ENCODE measurements at regions not wholly inside any gene's neighbourhood (a gene's known extent, or its start where the extent isn't known, plus 50 kb on each side); places are given as distances from the start of the nearest gene placed in this dataset.

DNA sequence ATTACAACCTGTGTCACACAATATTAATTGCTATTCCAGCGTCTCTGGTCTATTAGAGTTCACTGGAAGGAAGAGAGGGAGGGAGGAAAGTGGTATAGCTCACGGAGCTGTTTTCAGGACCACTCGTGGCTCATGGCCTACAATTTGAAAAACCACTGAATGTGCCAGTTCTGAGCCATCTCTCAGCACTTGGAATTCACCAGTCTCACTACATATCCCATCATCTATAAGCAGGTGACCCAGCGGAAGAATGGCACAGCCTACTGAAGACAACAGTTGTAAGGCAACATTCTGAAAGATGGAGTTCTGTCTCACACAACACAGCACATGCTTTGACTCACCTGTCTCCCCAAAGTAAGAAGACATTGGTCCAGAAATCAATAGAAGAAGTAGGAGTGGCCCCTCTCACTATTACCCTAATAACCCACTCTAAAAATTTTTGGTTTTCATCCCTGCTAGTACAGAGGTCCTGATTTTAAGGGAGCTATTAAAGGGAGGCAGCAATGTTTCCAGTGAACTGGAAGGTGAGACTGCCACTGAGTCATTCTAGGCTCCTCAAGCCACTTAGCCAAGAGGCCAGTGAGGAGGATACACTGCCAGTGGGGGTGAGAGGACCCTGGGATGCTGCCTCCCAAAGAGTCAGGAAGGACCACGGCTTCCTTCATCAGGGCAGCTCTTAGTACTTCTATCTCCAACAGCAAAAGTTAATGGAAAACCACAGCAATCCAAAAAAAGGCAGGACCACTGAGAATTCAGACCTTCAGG lies 50.0 kb upstream of the DOCK9 start:
- DNase-seq = no peak

DNA sequence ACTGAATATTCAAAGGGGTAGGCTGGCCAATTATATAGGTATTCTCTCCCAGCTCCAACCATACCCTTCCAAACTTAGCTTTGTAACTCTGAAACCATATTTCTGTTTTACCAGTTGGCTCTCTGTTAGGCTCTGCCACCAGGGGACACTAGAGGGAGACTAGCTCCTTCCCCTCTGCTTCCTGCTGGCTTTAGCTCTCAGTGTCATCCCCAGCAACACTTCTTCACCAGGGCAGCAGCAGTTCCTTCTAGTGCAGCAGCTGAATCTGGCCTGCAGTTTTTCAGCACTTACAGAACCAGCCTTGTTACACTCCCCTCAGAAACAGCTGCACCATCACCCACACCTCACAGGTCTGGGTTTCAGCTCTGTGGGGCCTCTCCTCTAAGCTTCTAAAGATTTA lies 51.0 kb upstream of the DOCK9 start:
- DNase-seq = peak; percentile 11

DNA sequence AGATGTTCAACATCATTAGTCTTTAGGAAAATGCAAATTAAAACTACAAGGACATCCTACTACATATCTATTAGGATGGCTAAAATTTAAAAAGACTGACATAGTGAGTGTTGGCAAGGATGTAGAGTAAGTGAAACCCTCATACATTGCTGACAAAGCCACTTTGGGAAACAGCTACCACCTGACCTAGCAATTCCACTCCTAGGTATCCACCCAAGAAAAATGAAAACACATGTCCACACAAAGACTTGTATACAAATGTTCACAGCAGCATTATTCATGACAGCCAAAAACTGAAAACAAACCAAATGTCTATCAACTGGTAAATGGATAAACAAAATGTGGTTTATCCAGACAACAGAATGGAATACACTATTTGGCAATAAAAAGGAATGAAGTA lies 51.7 kb upstream of the DOCK9 start:
- DNase-seq = no peak

DNA sequence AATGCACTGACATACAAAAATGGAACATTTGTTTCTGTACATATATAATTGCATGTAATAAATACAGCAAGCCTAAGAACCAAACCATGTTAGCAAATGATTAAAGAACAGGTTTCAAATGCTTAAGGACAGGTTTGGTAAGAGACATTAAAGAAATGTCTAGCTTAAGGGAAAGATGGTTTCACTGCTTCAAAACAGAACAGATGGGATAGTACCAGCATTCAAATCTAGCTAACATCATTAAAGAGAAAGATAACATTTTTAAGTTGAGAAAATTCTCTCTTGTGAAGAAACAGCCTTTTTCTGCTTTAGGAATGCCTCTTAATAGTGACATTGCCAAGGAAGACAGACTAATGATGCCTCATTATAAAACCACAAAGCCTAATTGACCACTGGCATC lies 52.5 kb upstream of the DOCK9 start:
- DNase-seq = no peak

DNA sequence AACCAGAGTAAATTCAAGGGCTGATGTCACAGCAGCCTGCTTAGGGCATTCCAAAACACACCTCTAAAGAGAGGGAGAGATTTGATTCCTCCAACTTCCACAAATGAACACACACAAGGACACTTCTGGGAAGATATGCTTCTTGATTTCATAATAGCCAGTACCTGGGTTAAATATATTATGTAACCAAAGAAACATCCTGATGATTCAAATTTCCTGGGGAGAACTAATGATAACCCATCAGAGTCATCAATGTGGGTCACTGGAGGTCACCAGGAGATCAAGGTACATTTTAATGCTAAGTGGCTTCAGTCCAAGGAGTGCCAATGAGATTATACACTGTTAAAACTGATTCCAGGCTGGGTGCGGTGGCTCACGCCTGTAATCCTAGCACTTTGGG lies 54.0 kb upstream of the DOCK9 start:
- DNase-seq = no peak

DNA sequence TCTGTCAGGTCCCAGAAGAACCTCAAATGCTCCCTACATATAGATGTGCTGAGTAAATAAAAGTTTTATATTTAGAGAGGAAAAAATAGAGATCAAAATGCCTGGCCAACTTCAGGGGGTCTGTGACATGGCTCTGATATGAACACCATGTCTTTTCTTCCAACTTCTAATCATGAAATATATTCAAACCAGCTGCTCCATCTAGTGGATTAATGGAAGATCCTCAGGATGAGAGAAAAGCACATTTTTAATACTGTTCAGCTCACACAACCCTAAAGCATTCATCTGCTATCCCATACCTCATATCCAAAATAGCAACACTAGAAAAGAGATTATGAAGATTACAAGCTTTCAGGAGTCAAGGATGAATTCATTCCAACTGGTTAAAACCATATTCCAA lies 56.0 kb upstream of the DOCK9 start:
- DNase-seq = no peak

DNA sequence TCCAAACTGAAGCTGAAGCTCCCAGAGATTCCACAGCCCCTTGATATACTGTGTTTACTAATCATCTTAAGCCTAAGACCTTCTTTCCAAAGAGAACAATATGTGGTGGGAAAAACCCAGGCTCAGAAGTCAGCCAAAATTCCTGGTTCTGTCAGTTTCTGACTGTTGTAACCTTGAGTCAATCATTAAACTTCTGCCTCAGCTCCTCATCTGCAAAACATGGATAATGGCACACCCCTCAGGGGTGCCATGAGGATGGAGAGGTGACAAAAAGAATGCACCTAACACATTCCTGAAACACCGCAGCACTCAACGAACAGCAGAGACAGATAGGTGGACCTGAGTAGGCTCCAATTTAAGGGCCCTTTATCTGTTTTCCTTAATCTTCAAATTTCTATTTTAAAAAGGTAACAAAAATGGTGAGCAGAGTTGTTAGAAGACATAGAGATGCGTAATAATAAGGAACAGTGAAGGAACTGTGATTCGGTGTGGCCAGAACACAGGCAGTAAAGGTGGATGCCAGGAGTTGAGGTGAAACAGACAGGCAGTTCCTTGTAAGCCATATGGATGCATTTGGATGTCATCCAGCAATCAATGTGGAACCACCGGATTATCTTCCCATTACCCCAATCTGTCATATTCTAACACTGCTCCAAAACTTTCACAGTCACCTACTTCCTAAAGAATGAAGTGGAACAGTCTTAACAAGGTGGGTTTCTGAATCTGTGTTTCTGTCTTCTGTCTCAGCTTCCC lies 56.6 kb upstream of the DOCK9 start:
- no peak for DNase-seq

DNA sequence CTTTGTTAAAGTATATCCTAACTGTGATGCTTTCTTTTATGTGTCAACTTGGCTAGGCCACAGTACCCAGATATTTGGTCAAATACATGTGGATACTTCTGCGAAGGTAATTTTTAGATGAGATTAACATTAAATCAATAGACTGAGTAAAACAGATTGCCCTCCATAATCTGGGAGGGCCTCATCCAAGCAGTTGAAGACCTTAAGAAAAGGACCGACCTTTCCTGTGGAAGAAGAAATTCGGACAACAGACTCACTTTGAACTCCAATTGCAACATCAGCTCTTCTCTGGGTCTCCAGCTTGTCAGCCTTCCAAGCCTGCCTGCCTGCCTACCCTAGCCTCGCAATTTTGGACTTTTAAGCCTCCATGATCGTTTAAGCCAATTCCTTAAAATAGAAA lies 57.9 kb upstream of the DOCK9 start:
- DNase-seq = no peak

DNA sequence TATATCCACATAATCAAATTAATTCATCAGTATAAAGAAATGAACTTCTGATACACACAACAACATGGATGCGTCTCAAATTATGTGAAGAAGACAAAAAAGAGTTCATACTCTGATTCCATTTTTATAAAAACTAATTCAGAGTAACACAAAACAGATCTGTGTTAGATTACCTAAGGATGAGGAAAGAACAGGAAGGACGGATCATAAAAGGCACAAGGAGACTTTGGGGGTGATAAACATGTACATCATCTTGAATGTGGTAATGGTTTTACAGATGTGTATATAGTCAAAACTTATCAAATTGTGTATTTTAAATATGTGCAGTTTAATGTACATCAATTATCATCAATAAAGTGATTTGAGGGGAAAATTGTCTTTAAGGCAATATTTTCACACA lies 59.9 kb upstream of the DOCK9 start:
- no peak for DNase-seq

DNA sequence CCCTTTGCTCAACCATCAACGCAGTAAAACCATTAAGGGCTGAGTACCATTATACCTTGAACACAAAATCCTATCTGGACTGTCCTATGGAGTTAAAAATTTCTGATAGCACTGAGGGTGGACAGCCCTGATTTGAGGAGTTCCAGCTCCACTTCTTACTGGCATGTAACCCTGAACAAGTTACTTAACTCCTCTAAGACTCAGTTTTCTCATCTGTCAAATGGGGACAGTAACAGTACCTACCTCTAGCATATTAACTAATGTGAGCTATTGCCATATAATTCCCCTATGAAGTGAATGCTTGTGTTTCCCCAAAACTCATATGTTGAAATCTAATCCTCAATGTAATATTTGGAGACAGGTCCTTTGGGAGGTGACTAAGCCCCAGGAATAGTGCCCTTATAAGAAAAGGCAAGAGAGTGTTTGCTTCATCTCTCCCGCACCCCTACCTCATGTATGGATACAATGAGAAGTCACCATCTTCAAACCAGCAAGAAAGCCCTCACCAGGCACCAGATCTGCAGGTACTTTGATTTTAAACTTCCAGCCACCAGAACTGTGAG lies 61.9 kb upstream of the DOCK9 start:
- no peak for DNase-seq

DNA sequence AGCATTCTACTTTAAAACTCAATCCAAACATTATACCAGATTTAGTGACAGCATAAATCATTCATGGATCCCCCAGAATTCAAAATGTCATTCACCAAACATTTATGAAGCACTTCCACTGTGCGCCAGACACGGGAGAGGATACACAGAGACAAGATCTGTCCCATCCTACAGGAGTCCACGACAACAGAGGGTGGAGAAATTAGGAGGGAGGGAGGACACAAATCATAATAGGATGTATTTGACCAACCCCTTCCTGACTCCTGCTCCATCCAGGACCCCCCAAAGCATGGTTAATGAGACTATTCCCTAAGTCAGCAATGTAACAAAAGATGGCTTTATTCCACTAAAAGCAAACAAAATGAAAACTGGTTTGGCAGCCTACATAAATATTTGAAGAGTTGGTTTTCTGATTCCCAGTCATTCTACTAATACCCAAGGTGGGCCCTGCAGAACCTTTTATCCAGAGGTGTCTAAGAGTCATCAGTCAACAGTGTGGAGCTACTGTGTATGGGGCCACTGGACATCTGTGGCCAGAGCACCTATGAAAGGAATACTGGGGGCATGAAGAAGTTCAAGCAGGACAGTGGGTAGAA lies 62.8 kb upstream of the DOCK9 start:
- DNase-seq = no peak

DNA sequence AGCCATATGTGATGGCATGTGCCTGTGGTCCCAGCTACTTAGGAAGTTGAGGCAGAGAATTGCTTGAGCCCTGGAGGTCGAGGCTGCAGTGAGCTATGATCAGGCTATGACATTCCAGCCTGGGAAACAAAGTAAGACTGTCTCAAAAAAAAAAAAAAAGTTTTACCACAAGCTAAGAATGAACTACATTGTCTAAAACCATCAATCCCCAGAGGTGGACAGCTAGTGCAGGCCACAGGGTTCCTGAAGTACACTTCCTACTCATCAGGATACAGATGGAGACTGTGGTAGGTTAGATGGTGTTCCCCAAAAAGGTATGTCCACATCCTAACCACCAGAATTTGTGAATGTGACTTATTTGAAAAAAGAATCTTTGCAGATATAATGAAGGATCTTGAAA lies 63.5 kb upstream of the DOCK9 start:
- DNase-seq = no peak

DNA sequence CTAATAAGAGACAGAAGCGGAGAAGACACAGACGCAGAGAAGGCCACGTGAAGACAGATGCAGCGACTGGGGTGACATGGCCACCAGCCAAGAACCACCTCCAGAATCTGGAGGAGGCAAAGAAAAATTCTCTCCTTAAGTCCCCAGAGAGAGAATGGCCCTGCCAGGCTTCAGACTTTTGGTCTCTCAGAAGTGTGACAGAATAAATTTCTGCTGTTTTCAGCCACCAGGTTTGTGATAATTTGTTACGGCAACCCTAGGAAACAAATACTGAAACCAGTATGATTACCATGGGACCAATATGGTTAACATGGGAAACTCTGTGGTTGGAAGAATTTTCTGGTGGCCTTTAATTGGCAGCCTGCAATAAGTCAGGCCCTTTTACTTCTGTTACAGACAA lies 63.9 kb upstream of the DOCK9 start:
- DNase-seq = peak; percentile 7

DNA sequence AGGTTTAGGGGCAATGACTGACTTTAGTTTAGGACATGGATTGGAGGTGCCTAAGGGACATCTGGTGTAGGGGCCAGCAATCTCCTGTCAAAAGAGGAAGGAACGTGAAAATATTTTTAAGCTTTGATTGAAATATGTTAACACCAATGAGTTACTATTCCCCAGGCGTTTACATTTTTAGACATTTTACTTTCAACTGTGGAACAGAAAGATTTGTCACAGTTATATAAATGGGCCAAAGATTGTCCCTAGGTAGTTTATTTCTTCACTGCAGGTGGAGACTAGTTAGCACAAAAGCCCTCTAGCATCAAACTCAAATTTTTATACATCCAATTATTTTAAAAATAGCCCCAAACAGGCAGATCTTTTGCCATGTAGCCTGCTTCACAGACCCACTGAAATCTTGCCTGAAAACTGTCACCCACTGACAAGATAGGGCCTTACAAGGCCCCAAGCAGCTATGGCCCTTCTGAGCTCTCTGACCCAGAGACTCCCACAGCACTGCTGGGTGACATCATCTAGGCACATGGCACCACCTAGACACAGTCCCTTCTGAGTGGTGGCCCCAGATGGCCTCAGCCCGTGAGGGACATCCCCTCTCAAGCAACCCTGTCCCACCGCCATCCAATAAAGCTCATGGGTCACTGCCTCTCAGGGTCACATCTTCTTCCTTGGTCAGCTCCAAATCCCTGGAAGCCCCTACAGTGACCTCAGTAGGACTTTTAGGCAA lies 64.8 kb upstream of the DOCK9 start:
- no peak for DNase-seq

DNA sequence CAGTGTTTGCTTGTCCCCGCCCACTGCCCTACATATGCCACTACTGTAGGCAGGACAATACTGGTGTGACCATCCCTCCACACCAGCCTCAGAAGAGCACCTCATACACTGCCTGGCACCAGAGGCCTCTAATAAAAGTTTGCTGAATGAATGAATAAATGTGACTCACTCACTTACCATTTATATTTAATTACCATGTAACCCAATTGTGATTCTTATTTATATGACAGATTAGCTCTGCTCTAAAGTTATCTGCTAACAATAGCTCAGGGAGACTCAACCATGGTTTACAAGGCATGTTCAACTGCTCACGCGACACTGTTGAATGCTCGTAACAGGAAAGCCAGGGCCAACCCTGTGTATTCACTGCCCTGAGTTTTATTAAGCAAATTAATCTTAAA lies 66.0 kb upstream of the DOCK9 start:
- DNase-seq = no peak

DNA sequence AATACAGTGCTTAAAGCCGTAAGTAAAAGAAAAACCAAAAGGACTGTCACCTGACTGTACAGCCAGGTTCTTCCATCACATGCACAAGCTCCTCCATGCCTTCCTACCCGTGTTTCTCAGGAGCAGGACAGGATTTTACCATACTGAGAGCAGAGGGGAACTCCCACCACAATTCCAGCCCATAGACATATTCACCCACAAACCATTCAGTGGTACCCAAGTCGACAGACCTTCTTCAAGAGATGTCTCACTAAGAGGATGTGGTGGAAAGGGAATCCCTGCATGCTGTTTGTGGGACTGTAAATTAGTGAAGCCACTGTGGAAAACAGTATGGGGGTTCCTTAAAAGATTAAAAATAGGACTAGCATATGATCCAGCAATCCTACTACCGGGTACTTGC lies 66.9 kb upstream of the DOCK9 start:
- DNase-seq = no peak

DNA sequence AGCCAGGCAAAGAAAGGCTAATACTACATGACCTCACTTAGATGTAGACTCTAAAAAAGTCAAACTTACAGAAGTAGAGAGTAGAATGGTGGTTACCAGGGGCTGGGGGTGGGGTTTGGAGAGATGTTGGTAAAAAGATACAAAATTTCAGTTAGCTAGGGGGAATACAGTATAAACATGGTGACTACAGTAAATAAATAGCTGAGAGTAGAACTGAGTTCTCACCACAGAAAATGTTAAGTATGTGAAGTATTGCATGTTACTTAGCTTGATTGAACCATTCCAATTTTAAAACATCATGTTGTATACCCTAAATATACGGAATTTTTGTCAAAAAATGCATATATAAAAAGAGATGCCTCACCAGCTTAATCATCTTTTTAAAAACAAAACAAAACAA lies 67.5 kb upstream of the DOCK9 start:
- DNase-seq = no peak

DNA sequence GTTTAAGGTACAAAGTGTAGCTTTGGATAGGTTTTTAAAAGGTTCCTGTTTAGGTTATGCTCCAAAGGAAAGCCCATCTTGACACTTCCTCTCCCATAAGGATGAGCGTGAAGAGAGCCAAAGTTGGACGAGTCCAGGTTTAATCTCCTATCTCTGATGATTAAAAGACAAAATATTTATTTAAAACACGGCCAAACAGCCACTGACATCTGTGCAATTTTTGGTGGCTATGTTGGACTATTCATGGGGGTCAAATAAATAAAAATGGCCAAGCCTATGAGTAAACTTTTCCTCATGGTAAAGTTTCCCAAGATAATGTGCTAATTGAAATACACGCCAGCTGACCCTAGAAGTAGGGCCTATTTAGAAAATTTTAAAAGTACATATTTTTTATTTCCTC lies 69.0 kb upstream of the DOCK9 start:
- DNase-seq = no peak

DNA sequence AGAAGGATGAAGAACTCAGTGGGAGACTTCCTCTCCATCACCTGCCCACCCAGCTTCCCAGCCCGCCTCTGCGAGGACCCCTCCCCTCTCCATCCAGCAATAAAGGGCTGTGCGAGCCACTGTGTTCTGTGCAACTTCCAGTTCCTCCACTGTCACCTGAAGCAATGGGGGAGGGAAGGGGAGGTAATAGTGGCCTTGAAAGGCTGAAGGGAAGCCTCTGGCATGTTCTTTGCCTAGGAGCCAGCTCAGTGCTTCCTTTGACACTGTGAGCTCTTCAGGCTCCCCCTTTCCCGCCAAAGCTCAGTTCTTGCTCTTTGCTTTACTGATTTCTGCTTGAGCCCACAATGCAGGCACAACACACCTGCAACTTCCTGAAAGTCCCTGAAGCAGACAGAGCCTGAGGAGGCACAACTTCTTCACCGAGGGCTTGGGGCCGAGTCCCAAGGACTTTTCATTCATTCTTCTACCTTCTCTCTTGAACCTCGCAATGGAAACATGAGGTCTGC lies 73.2 kb upstream of the DOCK9 start:
- DNase-seq = no peak

DNA sequence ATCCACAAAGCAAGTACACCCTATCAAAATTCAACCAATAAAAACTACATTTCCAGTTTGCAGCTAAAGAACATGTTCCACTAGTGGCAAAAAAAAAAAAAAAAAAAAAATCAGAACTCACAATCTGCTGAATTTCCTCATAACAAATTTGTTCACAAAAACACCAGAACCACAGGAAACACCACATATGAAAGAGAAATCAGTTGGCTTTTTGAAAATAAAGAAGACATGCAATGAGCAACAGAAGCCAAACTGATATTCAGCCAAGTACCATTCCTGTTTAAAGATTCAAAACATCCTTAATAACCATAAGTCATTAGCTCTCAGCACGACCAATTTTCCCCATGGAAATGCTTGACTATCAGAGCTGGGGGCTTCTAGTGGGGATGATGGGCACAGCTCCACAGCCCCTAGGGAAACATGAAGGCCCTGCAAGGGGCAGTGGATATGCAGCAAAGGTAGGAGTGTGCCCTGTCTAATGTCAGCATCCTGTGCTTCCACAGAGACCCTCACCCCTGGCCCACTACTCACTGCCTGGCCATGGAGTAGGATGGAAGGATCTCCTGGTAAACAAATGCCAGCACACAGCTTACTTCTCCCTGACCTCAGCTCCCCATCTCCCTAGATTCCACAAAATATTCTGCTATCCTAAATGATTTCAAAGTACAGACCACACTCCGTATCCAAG lies 74.0 kb upstream of the DOCK9 start:
- no peak for DNase-seq

DNA sequence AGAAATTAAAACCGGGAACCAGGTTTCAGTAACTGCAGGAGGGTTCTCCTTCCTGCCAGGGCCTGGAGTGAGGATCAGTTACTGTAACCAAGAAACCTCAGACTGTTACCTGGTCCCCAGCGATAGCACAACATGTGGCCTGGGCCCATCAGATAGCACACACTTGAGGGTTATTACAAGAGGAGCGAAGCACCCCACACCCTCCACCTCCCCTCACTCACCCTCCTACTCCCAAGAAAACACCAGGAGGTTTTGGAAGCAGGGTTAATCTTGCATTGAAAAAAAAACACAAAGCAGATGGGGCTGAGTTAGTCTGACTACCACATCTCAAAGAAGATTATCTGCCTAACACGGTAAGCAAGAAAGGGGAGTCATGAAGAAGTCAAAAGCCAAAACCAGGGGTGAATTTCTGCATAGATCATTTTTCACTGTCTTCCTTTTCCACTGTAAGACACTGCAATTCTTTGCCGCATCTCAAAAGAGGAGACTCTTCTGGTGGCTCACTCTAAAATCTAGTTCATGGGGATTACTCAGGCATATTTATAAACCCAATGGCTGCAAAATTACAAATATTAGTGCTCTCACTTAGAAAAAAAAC lies 75.9 kb upstream of the DOCK9 start:
- no peak for DNase-seq

DNA sequence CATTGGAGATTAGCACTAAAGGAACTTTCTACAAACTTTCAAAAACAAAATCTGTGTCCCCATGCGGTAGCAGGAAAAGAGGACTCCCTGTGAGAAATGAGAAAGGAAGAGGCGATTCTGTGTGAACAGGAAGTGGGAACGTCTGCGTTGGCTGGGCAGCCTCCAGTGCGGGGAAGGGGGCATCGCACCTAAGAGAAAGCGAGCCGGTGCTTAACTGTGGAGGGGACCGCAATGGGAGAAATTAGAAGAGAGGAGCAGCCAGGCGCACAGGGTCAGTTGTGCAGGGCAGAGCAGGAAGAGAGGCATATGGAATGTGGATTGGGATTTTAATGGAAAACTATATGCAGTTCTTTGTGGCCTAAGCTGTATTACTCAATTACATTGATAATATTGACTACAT lies 77.4 kb upstream of the DOCK9 start:
- no peak for DNase-seq
